OCI-LY7 (cell line): ENCODE measurements at regions not wholly inside any gene's neighbourhood (a gene's known extent, or its start where the extent isn't known, plus 50 kb on each side); places are given as distances from the start of the nearest gene placed in this dataset.

ENCODE experiments used
- BruUV-seq: library from RNA; stranded (reverse); fragments of 400-500 nt; replicated peaks from 2 replicates; lab custom pipeline; 2021; lab: Mats Ljungman, UMichigan
- CTCF ChIA-PET: fragments of 300-600 bp; sonication (Branson Sonifier 250); formaldehyde crosslinking; loops from one replicate; lab custom pipeline; 2022; ENCODE audit warnings: antibody characterized with exemption; ENCODE audit not compliant: unreplicated experiment; lab: Charles Lee
- POLR2A ChIA-PET: fragments of 300-600 bp; sonication (Branson Sonifier 250); formaldehyde crosslinking; loops from one replicate; lab custom pipeline; 2022; ENCODE audit warnings: antibody characterized with exemption; lab: Charles Lee
- DNase-seq: peaks from one replicate; pipeline ENCODE4 v3.0.0-alpha.2; 2015; ENCODE audit warnings: low spot score
- H2AFZ ChIP-seq: fragments of 200-600 bp; sonication (generic), shearing (Covaris generic); 2 replicates; pipeline ENCODE4 v1.6.1; 2014; ENCODE audit warnings: mild to moderate bottlenecking, antibody characterized with exemption, low read length, moderate library complexity
- H3K27ac ChIP-seq: fragments of 200-600 bp; sonication (generic); 2 replicates; pipeline ENCODE4 v1.5.1; 2014; ENCODE audit warnings: mixed run types, low read depth, mild to moderate bottlenecking, moderate library complexity, low read length, inconsistent platforms; ENCODE audit not compliant: poor library complexity, severe bottlenecking
- H3K36me3 ChIP-seq: fragments of 200-600 bp; sonication (generic); 2 replicates; pipeline ENCODE4 v1.6.1; 2014; ENCODE audit warnings: mild to moderate bottlenecking, antibody characterized with exemption, low read length, moderate library complexity, mixed read lengths; ENCODE audit not compliant: insufficient read depth
- H3K4me1 ChIP-seq: fragments of 200-600 bp; sonication (generic); 2 replicates; pipeline ENCODE4 v1.5.1; 2014; ENCODE audit warnings: mild to moderate bottlenecking, low read length; ENCODE audit not compliant: insufficient read depth, poor library complexity, severe bottlenecking
- H3K4me2 ChIP-seq: fragments of 200-600 bp; sonication (generic); 2 replicates; pipeline ENCODE4 v1.6.1; 2014; ENCODE audit warnings: mild to moderate bottlenecking, low read length
- H3K4me3 ChIP-seq: fragments of 200-600 bp; sonication (generic); 2 replicates; pipeline ENCODE4 v1.5.1; 2014; ENCODE audit warnings: mild to moderate bottlenecking, low read depth, low read length; ENCODE audit not compliant: poor library complexity, severe bottlenecking
- H3K79me2 ChIP-seq: fragments of 200-600 bp; sonication (generic); 2 replicates; pipeline ENCODE4 v1.6.1; 2016; ENCODE audit warnings: low read depth, mild to moderate bottlenecking, low read length, moderate library complexity, mixed read lengths; ENCODE audit not compliant: insufficient read depth
- H3K9me2 ChIP-seq: fragments of 200-600 bp; sonication (generic); 2 replicates; pipeline ENCODE4 v1.6.1; 2016; ENCODE audit warnings: mild to moderate bottlenecking, low read length, mixed read lengths; ENCODE audit not compliant: insufficient read depth
- H3K9me3 ChIP-seq: fragments of 200-600 bp; sonication (generic); 2 replicates; pipeline ENCODE4 v1.6.1; 2014; ENCODE audit warnings: mild to moderate bottlenecking, mixed run types, low read length, mixed read lengths
- H4K20me1 ChIP-seq: fragments of 200-600 bp; sonication (generic); 2 replicates; pipeline ENCODE4 v1.6.1; 2014; ENCODE audit warnings: mild to moderate bottlenecking, antibody characterized with exemption, low read length, moderate library complexity, mixed read lengths; ENCODE audit not compliant: insufficient read depth
- EZH2phosphoT487 ChIP-seq: fragments of 200-600 bp; sonication (generic); IDR thresholded peaks from 2 replicates; pipeline ENCODE4 v1.6.1; 2018; ENCODE audit warnings: low read depth, borderline replicate concordance, mild to moderate bottlenecking, mixed run types, antibody characterized with exemption, low read length, moderate library complexity, mixed read lengths
- intact Hi-C: fragments of 100-400 bp; cut with micrococcal nuclease; formaldehyde crosslinking; loops from one replicate; pipeline ENCODE4 v1.10.0; 2022; ENCODE audit not compliant: unreplicated experiment
- TF ChIP-seq, protein P1 (sequence below): fragments of 200-600 bp; sonication (generic); conservative IDR thresholded peaks from 2 replicates; pipeline ENCODE4 v1.5.1; 2014; ENCODE audit warnings: mild to moderate bottlenecking, antibody characterized with exemption, low read length, moderate library complexity, mixed read lengths

- ChIA-PET CTCF (no interaction called here), POLR2A (interaction anchor here (0.7 kb wide), 1 partner anchor 997 kb away, joined by 3 read pairs; no protein-coding TSS in a partner anchor)
- no peaks in the 10 kb centered on the region for H3K4me1 ChIP-seq
- H3K27ac ChIP-seq, result no peak overlapping the region
- TF ChIP-seq, protein P1, sequence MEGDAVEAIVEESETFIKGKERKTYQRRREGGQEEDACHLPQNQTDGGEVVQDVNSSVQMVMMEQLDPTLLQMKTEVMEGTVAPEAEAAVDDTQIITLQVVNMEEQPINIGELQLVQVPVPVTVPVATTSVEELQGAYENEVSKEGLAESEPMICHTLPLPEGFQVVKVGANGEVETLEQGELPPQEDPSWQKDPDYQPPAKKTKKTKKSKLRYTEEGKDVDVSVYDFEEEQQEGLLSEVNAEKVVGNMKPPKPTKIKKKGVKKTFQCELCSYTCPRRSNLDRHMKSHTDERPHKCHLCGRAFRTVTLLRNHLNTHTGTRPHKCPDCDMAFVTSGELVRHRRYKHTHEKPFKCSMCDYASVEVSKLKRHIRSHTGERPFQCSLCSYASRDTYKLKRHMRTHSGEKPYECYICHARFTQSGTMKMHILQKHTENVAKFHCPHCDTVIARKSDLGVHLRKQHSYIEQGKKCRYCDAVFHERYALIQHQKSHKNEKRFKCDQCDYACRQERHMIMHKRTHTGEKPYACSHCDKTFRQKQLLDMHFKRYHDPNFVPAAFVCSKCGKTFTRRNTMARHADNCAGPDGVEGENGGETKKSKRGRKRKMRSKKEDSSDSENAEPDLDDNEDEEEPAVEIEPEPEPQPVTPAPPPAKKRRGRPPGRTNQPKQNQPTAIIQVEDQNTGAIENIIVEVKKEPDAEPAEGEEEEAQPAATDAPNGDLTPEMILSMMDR, result no peak
- TF ChIP-seq EZH2phosphoT487, result no peak
- no peak overlapping the region for H3K4me3 ChIP-seq
- no TSS peak for BruUV-seq
- no peaks in the 10 kb centered on the region for H3K79me2 ChIP-seq
- no peaks in the 10 kb centered on the region for H4K20me1 ChIP-seq
- H3K4me2 ChIP-seq, result no peak overlapping the region
- H2AFZ ChIP-seq, result no peak overlapping the region
- intact Hi-C loops, result no loop called here
- H3K36me3 ChIP-seq, result no peaks in the 10 kb centered on the region
- H3K9me2 ChIP-seq, result no peaks in the 10 kb centered on the region
- H3K9me3 ChIP-seq, result no peaks in the 10 kb centered on the region
- no peak for DNase-seq
Observed at GRCh38 chr6:169388395-169389166, 134.9 kb upstream of the THBS2 start.

DNA sequence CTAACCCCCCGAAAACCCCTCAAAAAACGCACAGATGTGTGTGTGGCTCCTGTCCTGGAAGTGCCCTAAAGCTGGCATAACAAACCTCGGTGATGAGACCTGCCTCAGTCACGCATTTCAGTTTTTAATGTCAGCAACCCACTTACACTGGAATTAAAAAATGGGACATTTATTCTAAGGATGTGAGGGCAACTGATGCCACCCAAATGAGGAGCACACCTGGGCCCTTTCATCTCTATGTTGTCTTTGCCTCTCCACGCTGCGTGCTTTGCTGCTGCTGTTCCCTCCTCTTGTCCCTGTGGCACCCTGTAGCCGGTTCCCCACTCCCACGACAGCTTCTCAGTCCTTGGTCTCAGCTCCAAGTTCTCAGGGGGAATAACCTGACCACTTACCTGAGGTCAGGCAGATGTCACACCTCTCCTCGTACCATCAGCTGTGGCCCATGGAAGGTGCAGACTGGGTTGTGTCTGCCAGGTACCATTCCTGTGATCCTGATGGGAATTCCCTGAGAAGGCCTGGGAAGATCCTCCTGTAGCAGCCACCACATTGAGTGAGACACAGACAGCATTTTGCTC, 134.2 kb upstream of the THBS2 start:
- Histone ChIP-seq H3K27ac (no peak overlapping the region), H3K4me1 (no peaks in the 10 kb centered on the region), H4K20me1 (no peaks in the 10 kb centered on the region), H2AFZ (no peak overlapping the region), H3K36me3 (no peaks in the 10 kb centered on the region), H3K9me3 (no peaks in the 10 kb centered on the region), H3K4me3 (no peak overlapping the region), H3K79me2 (no peaks in the 10 kb centered on the region), H3K4me2 (no peak overlapping the region), H3K9me2 (no peaks in the 10 kb centered on the region)
- DNase-seq, result no peak
- TF ChIP-seq, protein P1, result no peak
- TF ChIP-seq EZH2phosphoT487, result no peak
- ChIA-PET CTCF (no interaction called here), POLR2A (interaction anchor here (0.7 kb wide), 1 partner anchor 998 kb away, joined by 3 read pairs; no protein-coding TSS in a partner anchor)
- intact Hi-C loops, result no loop called here
- no TSS peak for BruUV-seq
